ENCODE measurements at regions not wholly inside any gene's neighbourhood (a gene's known extent, or its start where the extent isn't known, plus 50 kb on each side); places are given as distances from the start of the nearest gene placed in this dataset.

GRCh38 chr2:39609917-39610316 is 55.8 kb upstream of the TMEM178A start:
- TF ChIP-seq ATF3 (IDR thresholded peaks at IDR 0.05) (no peak), FOXA1 (IDR thresholded peaks at IDR 0.05) (no peak), REST (IDR thresholded peaks at IDR 0.05) (no peak), HNF4A (conservative IDR thresholded peaks at IDR 0.05) (no peak), RAD21 (IDR thresholded peaks at IDR 0.05) (no peak), MAX (IDR thresholded peaks at IDR 0.05) (no peak), SP1 (IDR thresholded peaks at IDR 0.05) (no peak), YY1 (IDR thresholded peaks at IDR 0.05) (no peak)
- no peak overlapping the region for H3K9ac ChIP-seq (ENCODE audit: low read depth in 1 of 2, low read length in 2 of 2)
- 91% methylated on average over 2 of the region's 2 CpGs for WGBS
- no peak for DNase-seq (ENCODE audit: low spot score)
- no peak overlapping the region for H3K4me3 ChIP-seq (ENCODE audit: low read depth in 1 of 3, low read length in 3 of 3)
- H3K9me3 ChIP-seq (ENCODE audit: control insufficient read depth in 4 of 4, low read length in 3 of 4): no peaks in the 10 kb centered on the region
- no peak overlapping the region for H3K27ac ChIP-seq (ENCODE audit: low read depth in 1 of 2, low read length in 2 of 2)
- H3K36me3 ChIP-seq (ENCODE audit: control insufficient read depth in 4 of 4, insufficient read depth in 3 of 4, low read depth in 1 of 4, low read length in 3 of 4): no peaks in the 10 kb centered on the region
- no peaks in the 10 kb centered on the region for H3K27me3 ChIP-seq (ENCODE audit: control insufficient read depth in 4 of 4, insufficient read depth in 4 of 4, low read length in 3 of 4)
- H3K4me1 ChIP-seq (ENCODE audit: control insufficient read depth in 4 of 4, insufficient read depth in 4 of 4, low read length in 3 of 4): peaks cover 0 to 13% (median 11%) of the 10 kb centered on the region in 4 donors

- H3K4me3 ChIP-seq (ENCODE audit: low read depth in 1 of 3, low read length in 3 of 3): no peak overlapping the region
- H3K36me3 ChIP-seq (ENCODE audit: control insufficient read depth in 4 of 4, insufficient read depth in 3 of 4, low read depth in 1 of 4, low read length in 3 of 4): no peaks in the 10 kb centered on the region
- DNase-seq (ENCODE audit: low spot score): no peak
- H3K9ac ChIP-seq (ENCODE audit: low read depth in 1 of 2, low read length in 2 of 2): no peak overlapping the region
- no peaks in the 10 kb centered on the region for H3K9me3 ChIP-seq (ENCODE audit: control insufficient read depth in 4 of 4, low read length in 3 of 4)
- H3K4me1 ChIP-seq (ENCODE audit: control insufficient read depth in 4 of 4, insufficient read depth in 4 of 4, low read length in 3 of 4): peaks cover 0 to 5% (median 0%) of the 10 kb centered on the region in 4 donors
- H3K27me3 ChIP-seq (ENCODE audit: control insufficient read depth in 4 of 4, insufficient read depth in 4 of 4, low read length in 3 of 4): no peaks in the 10 kb centered on the region
- 62% methylated on average over 1 of the region's 1 CpG for WGBS
- TF ChIP-seq JUND (IDR thresholded peaks at IDR 0.05) (no peak), RXRA (IDR thresholded peaks at IDR 0.05) (no peak), MAX (IDR thresholded peaks at IDR 0.05) (no peak), NR2F2 (IDR thresholded peaks at IDR 0.05) (no peak), ZBTB33 (IDR thresholded peaks at IDR 0.05) (no peak), TAF1 (conservative IDR thresholded peaks at IDR 0.05) (no peak)
- no peak overlapping the region for H3K27ac ChIP-seq (ENCODE audit: low read depth in 1 of 2, low read length in 2 of 2)
These were observed 50.0 kb upstream of the TMEM178A start for GRCh38 chr2:39615675-39616074.
